HG03095 (cell line): ENCODE measurements at regions not wholly inside any gene's neighbourhood (a gene's known extent, or its start where the extent isn't known, plus 50 kb on each side); places are given as distances from the start of the nearest gene placed in this dataset.

ENCODE experiments used
- ATAC-seq: cut with Tn5 transposase; IDR thresholded peaks from one replicate; pipeline ENCODE4 v1.9.1; 2021; ENCODE audit warnings: moderate library complexity; ENCODE audit not compliant: unreplicated experiment

DNA sequence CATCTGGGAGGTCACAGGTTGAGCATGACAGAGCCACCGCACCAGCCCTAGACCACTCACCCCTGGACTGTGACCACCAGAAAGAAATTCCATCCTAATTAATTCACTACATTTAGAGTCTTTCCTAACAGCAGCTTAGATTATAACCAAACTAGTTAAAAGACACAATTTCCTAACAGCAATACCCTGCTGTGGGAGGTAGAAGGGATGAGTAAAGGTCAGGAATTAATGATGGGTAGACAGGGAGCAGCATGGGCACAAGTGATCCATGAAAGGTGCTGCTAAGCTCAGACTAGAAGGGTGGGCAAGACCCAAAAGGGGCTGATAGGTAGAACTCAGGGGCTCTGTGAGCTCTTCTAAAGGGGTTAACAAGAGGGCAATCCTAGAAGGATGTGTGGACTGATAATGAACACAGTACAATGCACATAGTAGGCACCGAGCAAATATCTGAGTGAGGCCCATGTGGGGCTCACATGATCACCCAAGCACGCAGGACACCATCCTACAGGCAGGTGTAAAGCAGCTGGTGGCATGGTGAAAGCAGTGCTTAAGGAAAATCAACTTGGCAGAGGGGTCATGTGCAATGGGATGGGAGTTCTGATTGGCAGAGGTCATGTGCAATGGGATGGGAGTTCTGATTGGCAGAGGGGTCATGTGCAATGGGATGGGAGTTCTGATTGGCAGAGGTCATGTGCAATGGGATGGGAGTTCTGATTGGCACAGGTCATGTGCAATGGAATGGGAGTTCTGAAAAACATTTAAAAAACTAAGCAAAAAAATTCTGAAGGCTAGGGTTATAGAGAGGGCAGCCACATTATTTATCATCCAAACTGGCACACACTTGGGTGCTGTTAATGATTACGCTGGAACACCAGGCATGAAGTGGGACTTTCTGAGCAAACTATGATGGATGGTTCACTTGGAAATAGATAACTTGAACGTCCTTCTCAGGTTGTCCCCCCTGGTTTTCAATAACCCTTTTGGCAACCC lies 188.2 kb upstream of the FOXQ1 start:
- ATAC-seq: no peak

DNA sequence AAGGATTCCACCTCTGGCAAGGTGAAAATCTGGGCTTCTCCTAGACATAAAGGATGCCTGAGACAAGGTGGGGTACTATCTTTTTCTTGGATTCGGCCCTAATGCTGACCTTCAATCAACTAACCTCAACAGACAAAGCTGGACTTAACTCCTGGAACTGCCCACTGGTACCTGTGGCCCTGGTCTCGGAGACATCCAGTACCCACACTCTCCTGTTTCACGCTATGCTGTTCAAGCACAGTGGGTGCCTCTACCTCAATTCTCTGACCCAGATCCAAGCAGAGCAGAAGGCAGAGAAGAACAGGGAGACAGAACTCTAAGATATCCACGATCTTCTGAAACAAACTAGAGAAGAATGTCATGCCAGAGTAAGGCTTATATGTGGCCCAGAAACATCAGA lies 189.8 kb upstream of the FOXQ1 start:
- ATAC-seq: no peak

DNA sequence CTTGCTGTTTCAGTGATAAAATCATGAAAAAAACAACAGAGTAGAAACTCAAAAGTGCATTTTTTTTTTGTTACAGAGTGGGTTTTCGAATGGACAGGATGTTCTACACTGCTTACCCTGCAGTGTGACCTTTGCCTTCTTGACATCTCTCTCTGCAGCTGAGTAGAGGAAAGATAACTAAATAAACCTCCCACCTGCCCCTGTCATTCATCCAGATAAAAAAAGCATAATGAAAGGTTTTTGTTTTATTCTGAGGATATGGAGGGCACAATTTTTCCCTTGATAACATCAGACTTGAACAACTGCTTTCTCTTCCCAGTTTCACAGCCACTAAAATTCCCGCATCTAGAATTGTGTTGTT lies 193.6 kb upstream of the FOXQ1 start:
- ATAC-seq: no peak

- no peak for ATAC-seq
Observed at GRCh38 chr6:1117530-1118286, 194.2 kb upstream of the FOXQ1 start.

DNA sequence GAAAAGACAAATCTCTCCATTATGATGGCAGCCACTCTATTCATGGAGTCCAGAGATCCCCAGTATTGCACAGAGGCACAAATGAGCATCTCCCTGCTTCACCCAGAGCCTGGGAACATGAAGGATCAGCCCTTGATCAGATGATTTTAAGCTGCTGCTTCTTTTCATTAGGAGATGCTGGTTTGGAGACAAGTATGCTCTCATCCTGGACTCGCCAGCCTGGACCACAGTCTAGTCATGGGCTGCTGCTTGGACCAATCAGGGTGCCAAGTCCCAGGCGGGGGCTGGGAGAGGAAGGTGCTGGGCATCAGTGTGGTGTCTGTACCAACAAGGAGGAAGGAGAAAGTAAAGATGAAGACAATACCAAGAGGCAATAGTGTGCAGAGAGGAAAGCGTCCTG lies 195.7 kb upstream of the FOXQ1 start:
- no peak for ATAC-seq

GRCh38 chr6:1113916-1114540 lies 197.9 kb upstream of the FOXQ1 start:
- ATAC-seq: no peak

- no peak for ATAC-seq
Observed at GRCh38 chr6:1111361-1111760, 200.5 kb upstream of the FOXQ1 start.

DNA sequence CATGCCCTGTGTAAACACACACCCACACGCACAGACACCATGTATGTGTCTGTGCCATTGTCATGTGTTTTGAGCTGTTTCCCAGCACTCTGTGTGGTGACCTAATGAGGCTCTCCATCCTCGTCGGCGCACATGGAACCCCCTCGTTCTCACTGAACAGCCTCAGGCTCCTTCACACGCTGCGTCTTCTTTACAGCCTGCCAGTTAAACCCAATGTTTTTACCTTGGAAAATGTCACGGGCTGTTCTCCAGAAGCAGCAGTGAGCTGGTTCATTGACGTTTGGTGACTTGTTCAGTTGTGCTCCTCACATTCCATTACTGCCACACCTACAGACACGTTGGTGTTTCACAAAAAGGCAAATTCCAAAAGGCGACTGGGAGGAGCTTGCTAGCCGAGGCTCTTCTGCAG lies 201.0 kb upstream of the FOXQ1 start:
- ATAC-seq: no peak

GRCh38 chr6:1110164-1110563 lies 201.7 kb upstream of the FOXQ1 start:
- ATAC-seq: no peak

DNA sequence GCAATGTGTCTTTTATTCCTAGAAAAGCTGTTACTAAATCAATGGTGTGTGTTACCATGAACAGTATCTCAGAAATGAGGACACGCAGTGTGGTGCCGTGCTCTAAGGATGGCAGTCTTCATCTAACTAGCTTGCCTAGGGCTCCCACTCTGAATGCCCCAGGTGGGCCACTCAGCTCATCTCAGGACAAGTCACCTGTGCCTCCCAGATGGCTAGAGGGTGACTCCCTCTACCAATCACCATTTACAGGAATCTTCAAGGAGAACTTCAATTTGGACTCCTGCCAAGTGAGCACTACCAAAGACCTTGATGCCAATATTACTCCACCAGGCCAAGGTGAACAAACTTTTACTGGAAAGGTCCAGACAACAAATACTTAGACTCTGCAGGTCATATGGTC lies 202.8 kb upstream of the FOXQ1 start:
- ATAC-seq: no peak

GRCh38 chr6:1108198-1108597 lies 203.7 kb upstream of the FOXQ1 start:
- no peak for ATAC-seq

DNA sequence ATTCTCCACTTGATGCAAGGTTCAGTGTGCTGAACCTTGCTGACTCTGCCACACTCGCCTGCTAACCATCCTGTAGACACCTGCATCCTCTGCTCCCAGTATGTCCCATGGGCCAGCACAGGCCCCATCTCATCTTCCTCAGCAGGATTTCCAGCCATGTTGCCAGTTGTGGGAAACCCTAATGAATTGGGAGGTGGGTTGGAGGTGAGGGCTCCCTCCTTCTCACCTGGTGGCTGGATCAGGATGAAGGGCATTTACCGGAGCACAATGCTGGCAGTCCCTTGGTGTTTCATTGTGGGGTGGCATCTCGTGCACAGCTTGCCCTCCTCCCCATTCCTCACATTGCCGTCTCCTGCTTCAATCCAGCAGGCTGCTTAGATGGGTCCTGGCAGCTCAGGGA lies 204.3 kb upstream of the FOXQ1 start:
- no peak for ATAC-seq

GRCh38 chr6:1105833-1106400 lies 206.0 kb upstream of the FOXQ1 start:
- ATAC-seq: no peak

- no peak for ATAC-seq
Observed at GRCh38 chr6:1104988-1105670, 206.8 kb upstream of the FOXQ1 start.

DNA sequence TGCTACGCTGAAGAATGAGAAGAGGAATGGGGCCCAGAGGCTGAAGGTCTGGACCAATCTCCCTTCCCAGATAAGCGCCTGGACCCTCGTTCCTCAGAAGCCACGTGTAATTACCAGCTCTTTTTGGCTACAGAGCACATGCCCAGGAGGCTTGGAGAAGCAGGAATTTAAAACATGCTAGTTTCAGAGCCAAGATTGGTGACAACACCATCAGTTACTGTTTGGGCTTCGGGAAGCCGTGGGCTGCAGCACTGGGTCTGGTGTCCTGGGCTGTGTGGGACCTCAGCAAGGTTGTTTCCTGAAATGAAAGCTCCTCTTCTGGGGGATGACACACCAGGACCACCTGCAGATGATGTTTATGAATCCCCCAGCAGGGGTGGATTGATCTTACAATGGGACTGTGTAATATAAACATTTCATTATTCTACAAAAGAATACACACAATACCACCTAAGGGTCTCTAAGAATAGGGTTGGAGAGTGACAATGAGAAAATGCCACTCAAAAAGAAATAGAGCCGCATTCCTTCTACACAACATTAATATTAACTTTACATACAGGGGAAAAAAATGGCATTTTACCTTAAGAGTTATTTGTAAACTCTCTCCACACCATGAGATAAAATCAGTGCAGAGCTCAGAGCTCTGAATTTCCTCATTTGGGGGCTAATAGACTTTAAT lies 207.8 kb upstream of the FOXQ1 start:
- ATAC-seq: no peak

- no peak for ATAC-seq
Observed at GRCh38 chr6:1103021-1103420, 208.9 kb upstream of the FOXQ1 start.

- ATAC-seq: no peak
Observed at GRCh38 chr6:1100269-1100668, 211.6 kb upstream of the FOXQ1 start.

DNA sequence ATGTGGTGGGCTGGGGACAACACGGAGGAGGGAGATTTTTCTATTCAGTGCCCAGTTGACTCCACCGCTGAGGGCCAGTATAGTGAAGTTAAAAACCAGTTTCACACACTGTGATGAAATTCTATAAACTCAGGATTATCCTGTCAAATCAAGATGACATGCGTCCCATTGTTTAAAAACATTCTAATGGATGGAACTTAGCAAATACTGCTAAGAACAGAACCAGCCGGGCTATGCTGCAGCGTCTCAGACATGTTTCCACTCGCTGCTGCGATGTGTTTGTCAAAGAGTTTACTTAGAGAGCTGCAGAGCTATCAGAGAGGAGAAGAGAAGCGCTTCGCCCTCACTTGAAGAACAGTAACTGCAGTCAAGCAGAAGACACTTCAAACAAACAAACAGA lies 212.6 kb upstream of the FOXQ1 start:
- no peak for ATAC-seq

DNA sequence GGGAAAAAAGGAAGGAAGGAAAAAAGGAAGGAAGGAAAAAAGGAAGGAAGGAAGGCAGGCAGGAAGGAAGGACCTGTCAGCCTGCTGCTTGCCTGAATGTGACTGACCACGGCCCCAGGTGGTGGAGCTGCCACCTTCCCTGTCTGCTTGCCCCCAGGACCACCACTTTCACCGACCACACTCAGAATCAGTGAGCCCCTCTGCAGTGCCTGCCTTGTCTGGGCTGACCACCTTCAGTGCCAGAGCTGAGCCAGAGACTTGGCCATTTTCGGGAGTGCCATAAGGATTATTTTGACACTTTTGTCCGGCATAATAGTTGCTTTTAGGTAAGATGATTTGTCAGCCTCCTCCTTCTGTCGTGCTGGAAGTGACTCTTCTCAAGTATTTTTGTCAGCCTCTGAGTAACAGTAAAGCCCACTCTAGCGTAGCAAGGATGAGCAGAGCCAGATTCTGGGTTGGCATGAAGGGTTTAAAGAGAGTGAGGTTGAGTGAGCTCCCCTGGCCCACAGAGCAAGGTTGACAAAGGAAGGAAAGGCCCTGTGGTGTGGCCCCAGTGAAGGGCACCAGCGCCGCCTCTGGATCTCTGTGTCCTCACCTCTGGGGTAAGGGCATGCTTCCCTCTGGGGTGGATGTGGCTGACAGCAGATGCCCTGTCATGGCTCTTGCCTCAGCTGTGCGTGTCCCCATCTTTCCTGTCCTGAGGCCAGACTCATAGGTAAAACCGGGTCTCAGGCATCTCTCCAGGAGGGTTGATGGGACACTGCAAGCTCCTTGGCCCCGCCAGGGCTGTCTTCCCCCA lies 214.7 kb upstream of the FOXQ1 start:
- ATAC-seq: no peak
